Mucosa of rectum (tissue), 2 donors: ENCODE measurements at regions not wholly inside any gene's neighbourhood (a gene's known extent, or its start where the extent isn't known, plus 50 kb on each side); places are given as distances from the start of the nearest gene placed in this dataset.
"Not testable (repeated sequence)": the region's sequence is repeated elsewhere in the genome, so short reads cannot be mapped to it uniquely, and the experiment has no call there.

Source experiments
- H3K27ac ChIP-seq, 2 donors: one replicate each; pipeline ENCODE4 v1.7.0; 2013; ENCODE audit warnings: inconsistent platforms in 2 of 2, low read depth in 2 of 2, low read length in 2 of 2
- H3K27me3 ChIP-seq, 2 donors: one replicate each; pipeline ENCODE4 v1.7.0; 2013; ENCODE audit warnings: low read length in 2 of 2; ENCODE audit not compliant: control insufficient read depth in 2 of 2, insufficient read depth in 2 of 2
- H3K36me3 ChIP-seq, 2 donors: one replicate each; pipeline ENCODE4 v1.7.0; 2013; ENCODE audit warnings: low read length in 2 of 2; ENCODE audit not compliant: control insufficient read depth in 2 of 2, insufficient read depth in 2 of 2
- H3K4me1 ChIP-seq, 2 donors: one replicate each; pipeline ENCODE4 v1.7.0; 2013; ENCODE audit warnings: low read length in 2 of 2, mild to moderate bottlenecking in 1 of 2; ENCODE audit not compliant: control insufficient read depth in 2 of 2, insufficient read depth in 2 of 2
- H3K4me3 ChIP-seq, 2 donors: one replicate each; pipeline ENCODE4 v1.7.0; 2013; ENCODE audit warnings: low read length in 2 of 2
- H3K9ac ChIP-seq, 2 donors: one replicate each; pipeline ENCODE4 v1.7.0; 2013; ENCODE audit warnings: low read length in 2 of 2, low read depth in 1 of 2, mild to moderate bottlenecking in 1 of 2
- H3K9me3 ChIP-seq, 2 donors: one replicate each; pipeline ENCODE4 v1.7.0; 2013; ENCODE audit warnings: low read length in 2 of 2; ENCODE audit not compliant: control insufficient read depth in 2 of 2
- donor health status: healthy.
- donor health status: Normal muscosa, but diverticular disease.

DNA sequence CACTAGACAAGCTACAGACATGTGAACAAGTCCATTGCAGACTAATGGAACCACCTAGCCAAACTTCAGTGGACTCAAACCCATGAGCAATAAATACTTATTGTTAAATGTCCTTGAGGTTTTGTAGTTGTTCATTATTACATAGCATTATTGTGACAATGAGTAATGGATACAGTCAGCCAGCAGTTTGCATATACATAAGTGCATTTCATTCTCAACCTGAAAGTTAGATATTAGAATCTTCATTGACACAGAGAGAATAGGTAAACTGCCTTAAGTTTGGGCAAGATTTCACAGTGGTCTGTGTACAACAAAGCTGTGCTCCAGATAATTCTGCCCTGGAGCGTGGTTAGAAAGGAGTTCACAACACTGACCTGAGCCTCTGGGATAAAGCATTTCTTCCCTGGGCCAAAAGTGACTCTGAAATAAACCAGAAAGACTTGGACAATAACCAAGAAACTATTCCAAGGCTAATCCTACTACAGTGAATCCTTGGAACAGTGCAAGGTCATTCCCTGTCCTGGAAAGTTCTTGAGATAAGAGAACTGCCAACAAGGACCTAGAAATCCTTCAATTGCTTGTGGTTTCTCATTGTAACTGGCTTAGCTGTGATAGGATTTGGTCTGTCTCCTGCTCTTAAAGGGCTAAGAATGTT lies 225.5 kb upstream of the STT3B start:
- no peaks in the 10 kb centered on the region for H3K36me3 ChIP-seq
- H3K27me3 ChIP-seq = no peaks in the 10 kb centered on the region
- no peak overlapping the region for H3K9ac ChIP-seq
- H3K4me1 ChIP-seq = no peaks in the 10 kb centered on the region
- H3K4me3 ChIP-seq = no peak overlapping the region
- no peaks in the 10 kb centered on the region for H3K9me3 ChIP-seq
- no peak overlapping the region for H3K27ac ChIP-seq

DNA sequence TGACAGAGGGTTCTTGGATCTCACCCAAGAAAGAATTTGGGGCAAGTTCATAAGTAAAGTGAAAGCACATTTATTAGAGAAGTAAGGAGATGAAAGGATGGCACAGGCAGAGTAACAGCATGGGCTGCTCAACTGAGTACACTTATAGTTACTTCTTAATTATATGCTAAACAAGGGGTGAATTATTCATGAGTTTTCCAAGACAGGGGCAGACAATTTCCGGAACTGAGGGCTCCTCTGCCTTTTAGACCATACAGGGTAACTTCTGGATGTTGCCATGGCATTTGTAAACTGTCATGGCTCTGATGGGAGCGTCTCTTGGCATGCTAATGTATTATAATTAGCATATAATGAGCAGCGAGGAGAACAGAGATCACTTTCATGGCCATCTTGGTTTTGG lies 221.2 kb upstream of the STT3B start:
- Histone ChIP-seq H3K36me3 (no peaks in the 10 kb centered on the region), H3K4me1 (no peaks in the 10 kb centered on the region), H3K27ac (no peak overlapping the region)

DNA sequence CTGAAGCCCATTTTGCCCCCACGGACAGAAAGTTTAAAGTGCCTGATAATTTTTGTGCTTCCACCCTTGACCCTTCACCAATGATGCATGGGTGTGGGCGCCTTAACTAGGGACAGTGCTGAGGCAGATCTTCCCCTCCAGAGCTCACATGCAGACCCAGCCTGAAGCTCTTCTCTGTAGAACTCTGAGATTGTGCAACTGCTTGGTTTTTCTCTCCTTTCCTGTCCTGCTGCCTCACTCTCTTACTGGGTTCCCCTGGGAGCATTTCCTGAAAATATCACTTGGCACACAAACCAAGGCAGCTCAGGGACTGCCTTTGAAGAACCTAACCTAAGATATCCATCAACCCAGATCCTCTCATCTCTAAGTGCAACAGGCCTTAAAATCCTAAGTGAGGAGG lies 220.3 kb upstream of the STT3B start:
- Histone ChIP-seq H3K9ac (no peak overlapping the region), H3K9me3 (no peaks in the 10 kb centered on the region), H3K36me3 (no peaks in the 10 kb centered on the region), H3K4me1 (no peaks in the 10 kb centered on the region), H3K27ac (no peak overlapping the region), H3K4me3 (no peak overlapping the region), H3K27me3 (no peaks in the 10 kb centered on the region)

More for the DNA sequence above, 221.2 kb upstream of the STT3B start:
- no peaks in the 10 kb centered on the region for H3K27me3 ChIP-seq
- H3K4me3 ChIP-seq = no peak overlapping the region
- no peak overlapping the region for H3K9ac ChIP-seq
- H3K9me3 ChIP-seq = no peaks in the 10 kb centered on the region

DNA sequence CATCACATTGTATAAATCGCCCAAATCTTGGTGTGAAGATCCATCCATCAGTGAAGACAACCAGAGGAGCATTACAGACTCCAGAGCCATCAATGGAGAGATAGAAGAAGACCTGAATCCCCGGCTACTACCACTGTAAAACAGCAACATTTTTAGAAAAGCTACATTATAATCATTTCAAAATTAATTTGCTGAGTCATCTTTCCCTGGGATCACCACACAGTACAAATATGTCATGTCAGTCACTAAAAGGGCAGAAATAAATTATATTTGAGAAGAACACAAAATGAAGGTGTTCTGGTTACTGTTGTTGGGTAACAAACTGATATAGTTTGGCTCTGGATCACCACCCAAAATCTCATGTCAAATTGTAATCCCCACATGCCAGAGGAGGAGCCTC lies 218.5 kb upstream of the STT3B start:
- no peak overlapping the region for H3K27ac ChIP-seq
- no peak overlapping the region for H3K4me3 ChIP-seq
- H3K27me3 ChIP-seq = no peaks in the 10 kb centered on the region
- H3K36me3 ChIP-seq = no peaks in the 10 kb centered on the region
- H3K9me3 ChIP-seq = no peaks in the 10 kb centered on the region
- H3K4me1 ChIP-seq = no peaks in the 10 kb centered on the region
- H3K9ac ChIP-seq = no peak overlapping the region

DNA sequence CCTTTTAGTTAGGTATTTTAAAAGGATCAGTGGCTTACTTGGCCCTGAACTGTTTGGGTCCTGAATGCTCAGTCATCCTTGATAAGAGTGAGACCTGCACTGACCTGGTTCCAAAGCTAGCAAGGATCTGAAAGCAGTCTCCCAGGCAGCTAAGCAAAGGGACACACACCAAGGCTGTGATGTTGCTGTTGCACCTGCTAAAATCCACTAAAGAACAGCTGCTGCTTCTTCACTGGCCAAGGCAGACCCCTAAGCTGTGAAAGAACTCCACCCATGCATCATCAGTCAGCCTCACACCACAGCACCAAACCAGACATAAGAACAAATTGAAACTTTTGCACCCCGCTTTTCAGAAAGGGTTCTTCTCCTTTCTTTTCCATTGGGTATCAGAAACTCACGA lies 213.4 kb upstream of the STT3B start:
- Histone ChIP-seq H3K9me3 (no peaks in the 10 kb centered on the region), H3K27me3 (no peaks in the 10 kb centered on the region), H3K27ac (no peak overlapping the region), H3K9ac (no peak overlapping the region), H3K36me3 (no peaks in the 10 kb centered on the region), H3K4me1 (no peaks in the 10 kb centered on the region), H3K4me3 (no peak overlapping the region)

DNA sequence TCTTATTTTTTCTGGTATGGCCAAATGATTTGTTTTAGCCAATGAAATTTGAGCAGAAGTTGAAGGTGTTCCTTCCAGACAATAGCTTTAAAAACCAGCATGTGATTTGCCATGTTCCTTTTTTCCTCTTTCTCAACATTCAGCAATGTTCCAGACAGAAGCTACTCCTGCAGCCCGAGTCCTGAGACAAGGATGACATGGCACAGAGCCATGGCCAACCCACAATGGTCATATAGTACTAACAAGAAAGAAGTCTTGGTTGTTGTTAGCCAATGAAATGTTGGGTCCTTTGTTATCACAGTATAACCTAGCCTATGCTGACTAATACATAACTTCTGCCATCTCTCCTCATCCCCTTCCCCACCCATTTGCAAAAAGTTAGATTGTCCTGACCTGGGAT lies 211.1 kb upstream of the STT3B start:
- no peak overlapping the region for H3K4me3 ChIP-seq

DNA sequence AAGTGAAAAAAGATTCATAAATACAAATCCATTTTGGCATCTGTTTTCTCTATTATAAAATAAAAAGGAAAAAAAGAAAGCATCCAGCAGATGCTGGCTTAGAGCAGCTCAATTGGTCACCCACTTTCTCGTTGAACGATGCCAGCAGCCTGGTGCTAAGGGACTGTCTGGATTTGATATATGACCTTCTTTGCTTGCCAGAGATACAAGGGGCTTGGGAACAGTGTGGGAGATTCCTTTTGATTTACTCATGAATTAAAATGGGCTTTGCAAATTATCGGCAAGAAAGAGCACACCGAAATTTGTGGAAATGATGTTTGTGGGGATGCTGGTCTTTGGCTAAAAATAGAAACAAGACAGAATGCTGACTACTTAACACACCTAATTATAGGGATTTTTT lies 210.3 kb upstream of the STT3B start:
- Histone ChIP-seq H3K4me1 (no peaks in the 10 kb centered on the region), H3K27me3 (no peaks in the 10 kb centered on the region)

More for the DNA sequence above, 211.1 kb upstream of the STT3B start:
- H3K36me3 ChIP-seq = no peaks in the 10 kb centered on the region
- no peaks in the 10 kb centered on the region for H3K9me3 ChIP-seq
- H3K4me1 ChIP-seq = no peaks in the 10 kb centered on the region
- no peak overlapping the region for H3K9ac ChIP-seq
- no peaks in the 10 kb centered on the region for H3K27me3 ChIP-seq
- no peak overlapping the region for H3K27ac ChIP-seq

DNA sequence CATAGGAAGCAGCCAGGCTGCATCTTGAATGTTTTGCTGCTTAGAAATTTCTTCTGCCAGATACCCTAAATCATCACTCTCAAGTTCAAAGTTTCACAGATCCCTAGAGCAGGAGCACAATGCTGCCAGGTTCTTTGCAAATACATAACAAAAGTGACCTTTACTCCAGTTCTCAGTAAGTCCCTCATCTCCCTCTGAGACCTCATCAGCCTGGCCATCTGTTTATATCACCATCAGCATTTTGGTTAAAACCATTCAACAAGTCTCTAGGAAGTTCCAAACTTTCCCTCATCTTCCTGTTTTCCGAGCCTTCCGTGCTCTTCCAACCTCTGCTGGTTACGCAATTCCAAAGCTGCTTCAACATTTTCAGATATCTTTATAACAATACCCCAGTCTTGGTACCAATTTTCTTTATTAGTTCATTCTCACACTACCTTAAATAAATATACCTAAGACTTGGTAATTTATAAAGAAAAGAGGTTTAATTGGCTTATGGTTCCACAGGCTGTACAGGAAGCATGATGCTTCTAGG lies 204.8 kb upstream of the STT3B start:
- not testable (repeated sequence) for H3K27ac ChIP-seq, H3K27me3 ChIP-seq, H3K4me1 ChIP-seq, H3K36me3 ChIP-seq, H3K4me3 ChIP-seq, H3K9me3 ChIP-seq, H3K9ac ChIP-seq

More for the DNA sequence above, 210.3 kb upstream of the STT3B start:
- Histone ChIP-seq H3K9me3 (no peaks in the 10 kb centered on the region), H3K36me3 (no peaks in the 10 kb centered on the region), H3K4me3 (no peak overlapping the region), H3K9ac (no peak overlapping the region), H3K27ac (no peak overlapping the region)

DNA sequence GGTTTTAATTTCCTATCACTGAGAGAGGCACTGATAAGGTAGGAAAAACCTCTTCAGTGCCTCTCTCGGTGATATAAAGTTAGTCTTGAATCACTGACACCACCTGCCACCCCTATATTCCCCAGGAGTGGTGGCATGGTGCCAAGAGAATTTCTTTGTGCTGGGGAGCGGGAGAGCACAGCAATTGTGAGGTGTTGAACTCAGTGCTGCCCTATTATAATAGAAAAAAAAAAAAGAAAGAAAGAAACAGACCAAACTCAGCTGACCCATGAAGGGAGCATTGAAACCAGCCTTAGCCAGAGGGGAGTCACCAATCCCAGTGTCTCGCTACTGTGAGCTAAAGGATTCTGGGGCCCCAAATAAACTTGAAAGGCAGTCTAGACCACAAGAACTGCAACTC lies 201.4 kb upstream of the STT3B start:
- no peaks in the 10 kb centered on the region for H3K27me3 ChIP-seq
- no peaks in the 10 kb centered on the region for H3K9me3 ChIP-seq
- no peak overlapping the region for H3K4me3 ChIP-seq
- no peaks in the 10 kb centered on the region for H3K4me1 ChIP-seq
- no peak overlapping the region for H3K9ac ChIP-seq
- H3K36me3 ChIP-seq = no peaks in the 10 kb centered on the region
- H3K27ac ChIP-seq = no peak overlapping the region

DNA sequence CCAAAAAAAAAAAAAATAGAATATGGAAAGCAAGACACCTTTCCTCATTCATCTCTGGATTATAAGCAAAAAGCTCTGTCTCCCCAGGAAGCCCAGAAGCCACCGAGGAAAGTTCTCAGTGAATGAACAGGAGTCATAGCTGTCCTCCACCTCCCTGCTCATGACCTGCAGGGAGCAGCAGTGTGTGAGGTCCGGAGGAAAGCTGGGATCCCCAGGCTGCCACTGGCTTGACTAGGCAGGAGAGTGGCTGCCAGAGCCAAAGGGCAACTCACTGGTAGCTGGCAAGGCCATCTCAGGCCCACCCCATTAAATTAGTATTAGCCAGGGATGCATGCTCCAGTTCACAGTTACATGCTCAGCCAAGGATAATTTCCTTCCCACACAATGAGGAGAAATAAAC lies 191.6 kb upstream of the STT3B start:
- H3K27me3 ChIP-seq = no peaks in the 10 kb centered on the region
- no peak overlapping the region for H3K4me3 ChIP-seq
- H3K27ac ChIP-seq = no peak overlapping the region

More for the DNA sequence above, 191.6 kb upstream of the STT3B start:
- Histone ChIP-seq H3K36me3 (no peaks in the 10 kb centered on the region), H3K9ac (no peak overlapping the region), H3K4me1 (no peaks in the 10 kb centered on the region), H3K9me3 (no peaks in the 10 kb centered on the region)
